CMK (cell line): ENCODE measurements at regions not wholly inside any gene's neighbourhood (a gene's known extent, or its start where the extent isn't known, plus 50 kb on each side); places are given as distances from the start of the nearest gene placed in this dataset.

Experiments used
- DNase-seq: peaks from one replicate; pipeline ENCODE4 v3.0.0-alpha.2; 2010; ENCODE audit warnings: low read depth

DNA sequence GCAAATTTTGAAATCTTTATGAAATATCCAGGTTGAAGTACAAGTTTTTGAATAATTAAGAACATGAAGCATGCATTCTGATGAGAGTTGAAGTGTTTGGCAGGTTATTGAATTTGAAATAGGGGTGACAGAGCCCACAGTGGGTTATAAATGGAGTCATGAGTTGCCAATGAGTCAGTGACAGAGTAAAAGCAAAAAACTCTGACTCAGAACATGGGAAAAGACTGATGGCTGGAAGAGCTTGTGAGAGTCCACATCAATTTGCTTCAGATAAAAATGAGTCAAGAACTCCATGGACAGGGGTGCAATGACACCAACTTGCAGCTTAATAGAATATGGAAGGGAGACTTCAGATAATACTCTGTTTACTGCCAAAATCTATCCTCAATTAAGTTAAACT, 105.3 kb downstream of the SLC6A15 start:
- no peak for DNase-seq

DNA sequence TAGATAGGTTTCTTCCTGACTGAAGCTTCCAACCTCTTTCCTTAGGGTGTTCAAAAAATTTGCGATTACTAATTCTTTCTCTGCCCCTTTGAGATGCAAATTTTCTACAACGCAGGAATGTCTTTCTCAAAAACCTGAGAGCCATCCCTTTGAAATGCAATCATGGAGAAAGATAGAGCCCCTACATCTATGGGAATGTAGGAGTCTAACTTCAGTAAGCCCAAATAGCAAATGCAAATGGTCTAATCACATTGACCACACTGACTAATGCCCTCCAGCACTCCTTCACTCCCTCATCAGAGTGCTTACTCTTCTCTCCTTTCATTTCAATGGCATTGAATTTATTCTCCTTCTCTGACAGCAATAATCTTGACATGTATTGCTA, 107.1 kb downstream of the SLC6A15 start:
- no peak for DNase-seq

DNA sequence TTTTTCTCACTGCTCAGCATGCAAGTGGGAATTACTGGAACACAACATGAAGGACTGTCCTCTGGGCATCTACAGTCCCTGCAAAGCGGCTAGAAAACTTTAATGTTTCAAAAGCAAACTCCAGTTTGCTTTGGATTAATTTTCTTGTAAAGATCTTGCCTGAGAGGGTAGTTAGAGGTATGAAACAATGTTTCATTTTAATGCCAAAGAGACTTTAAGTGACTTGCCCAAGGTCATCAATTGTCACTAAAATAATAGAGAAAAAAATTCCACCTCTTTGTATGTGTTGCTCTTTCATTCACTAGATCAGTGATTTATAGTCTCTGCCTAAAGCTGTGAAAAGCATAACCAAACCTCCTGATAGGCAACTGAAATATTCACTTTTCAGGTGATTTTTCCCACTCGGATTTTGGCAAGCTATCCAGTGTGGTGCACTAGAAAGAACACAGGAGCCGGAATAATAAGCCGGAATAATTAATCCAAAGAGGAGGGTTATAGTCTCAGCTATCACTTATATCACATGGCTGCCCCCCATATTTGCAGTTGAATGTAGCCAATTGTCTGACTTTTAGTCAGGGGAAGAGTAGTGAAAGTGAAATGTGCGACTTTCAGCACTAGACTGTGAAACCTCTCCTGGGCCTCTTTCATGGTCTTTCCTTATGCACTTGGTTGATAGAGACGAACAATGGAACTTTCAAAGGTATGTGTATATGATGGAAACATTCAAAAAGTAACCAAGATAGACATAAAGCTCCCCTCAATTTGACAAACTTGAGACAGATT, 107.7 kb downstream of the SLC6A15 start:
- DNase-seq: no peak

DNA sequence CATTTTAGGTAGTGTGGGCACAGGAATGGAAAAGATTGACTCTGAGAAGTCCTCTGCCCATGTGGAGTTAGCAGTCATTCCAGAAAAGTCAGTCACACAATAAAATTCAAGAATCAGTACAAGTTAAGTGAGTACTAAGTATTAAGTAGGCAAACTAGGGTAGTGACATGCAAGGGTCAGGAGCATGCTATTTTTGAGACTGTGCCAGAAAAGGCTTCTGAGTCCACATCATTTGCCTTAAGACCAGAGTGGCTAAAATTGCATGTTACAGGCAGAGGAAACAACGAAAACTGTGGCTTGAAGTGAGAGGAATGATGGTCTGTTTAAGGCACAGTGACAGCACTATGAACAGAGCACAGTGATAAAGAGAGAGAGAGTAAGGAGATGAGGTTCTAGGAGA, 108.9 kb downstream of the SLC6A15 start:
- DNase-seq: no peak

DNA sequence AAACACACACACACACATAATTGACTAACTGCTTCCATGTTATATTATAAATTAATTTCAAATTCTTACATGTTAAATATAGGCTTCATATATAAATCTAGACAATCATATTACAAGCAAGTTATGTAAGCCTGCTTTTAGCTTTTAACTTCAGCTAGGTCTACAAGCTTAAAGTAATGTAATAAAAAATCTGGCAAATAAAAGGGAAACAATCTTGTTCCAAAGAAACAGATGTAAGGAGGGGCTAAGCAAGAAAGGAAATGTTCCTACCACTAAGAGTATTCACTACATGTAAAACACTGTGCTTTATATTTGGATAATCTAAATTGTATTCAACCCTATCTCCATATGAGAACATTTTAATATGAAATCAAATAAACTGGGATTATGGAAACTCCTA, 110.4 kb downstream of the SLC6A15 start:
- DNase-seq: no peak

DNA sequence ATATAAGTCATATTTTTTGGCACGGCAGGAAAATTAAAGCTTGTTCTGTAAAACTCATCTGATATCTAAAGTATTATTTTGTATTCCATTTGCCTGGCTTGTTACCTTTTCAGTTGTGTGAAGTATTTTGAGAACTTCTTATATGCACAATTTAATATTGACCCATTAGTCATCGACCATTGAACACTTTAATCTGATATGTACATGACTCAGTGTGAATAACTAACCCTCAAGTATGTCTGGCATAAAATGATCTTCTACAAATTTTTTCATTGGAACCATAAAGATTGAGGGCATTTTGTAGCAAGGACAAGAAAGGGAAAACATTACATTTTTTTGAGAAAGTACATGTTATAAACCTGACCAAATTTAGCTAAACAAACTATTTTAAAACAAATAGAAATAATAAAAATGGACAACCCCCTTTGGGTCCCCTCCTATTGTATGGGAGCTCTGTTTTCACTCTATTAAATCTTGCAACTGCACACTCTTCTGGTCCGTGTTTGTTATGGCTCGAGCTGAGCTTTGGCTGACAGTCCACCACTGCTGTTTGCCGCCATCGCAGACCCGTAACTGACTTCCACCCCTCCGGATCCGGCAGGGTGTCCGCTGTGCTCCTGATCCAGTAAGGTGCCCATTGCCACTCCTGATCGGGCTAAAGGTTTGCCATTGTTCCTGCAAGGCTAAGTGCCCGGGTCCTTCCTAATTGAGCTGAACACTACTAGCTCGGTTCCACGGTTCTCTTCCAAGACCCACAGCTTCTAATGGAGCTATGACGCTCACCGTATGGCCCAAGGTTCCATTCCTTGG, 118.8 kb downstream of the SLC6A15 start:
- no peak for DNase-seq

DNA sequence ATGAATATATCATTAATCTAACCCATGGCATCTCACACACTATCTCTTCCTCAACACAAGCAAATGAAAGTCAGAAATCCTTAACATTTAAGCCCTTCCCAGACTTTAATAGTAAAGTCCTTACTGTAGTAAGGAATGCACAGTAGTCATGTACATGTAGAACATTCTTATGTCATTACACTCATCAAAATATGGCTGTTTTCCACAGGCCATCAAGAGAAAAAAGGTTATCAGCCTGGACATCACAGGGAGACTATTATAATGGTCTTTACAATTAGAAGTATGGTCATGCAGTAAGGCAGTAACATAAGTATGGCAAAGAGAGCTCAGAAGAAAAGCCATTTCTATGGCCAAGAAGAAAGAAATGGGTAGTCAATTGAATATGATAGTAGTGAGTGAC, 121.2 kb downstream of the SLC6A15 start:
- DNase-seq: no peak

DNA sequence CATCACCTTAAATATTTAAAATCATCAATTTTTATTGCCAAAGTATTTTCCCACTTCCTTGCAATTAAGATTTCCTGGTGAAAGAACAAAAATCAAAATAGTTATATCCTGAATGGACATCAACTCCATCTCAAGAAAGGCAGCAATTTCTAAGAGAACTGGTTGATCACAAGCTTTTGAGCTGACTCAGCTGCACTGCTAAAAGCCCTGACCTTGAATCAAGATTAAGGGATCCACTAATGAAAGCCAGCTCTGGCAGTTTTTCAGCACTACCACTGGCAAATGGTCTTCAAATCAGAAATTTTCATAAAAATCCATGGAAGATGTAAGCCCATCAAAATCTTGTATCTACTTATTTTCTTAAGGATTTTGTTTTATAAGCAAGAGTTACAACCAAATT, 123.4 kb downstream of the SLC6A15 start:
- DNase-seq: no peak

DNA sequence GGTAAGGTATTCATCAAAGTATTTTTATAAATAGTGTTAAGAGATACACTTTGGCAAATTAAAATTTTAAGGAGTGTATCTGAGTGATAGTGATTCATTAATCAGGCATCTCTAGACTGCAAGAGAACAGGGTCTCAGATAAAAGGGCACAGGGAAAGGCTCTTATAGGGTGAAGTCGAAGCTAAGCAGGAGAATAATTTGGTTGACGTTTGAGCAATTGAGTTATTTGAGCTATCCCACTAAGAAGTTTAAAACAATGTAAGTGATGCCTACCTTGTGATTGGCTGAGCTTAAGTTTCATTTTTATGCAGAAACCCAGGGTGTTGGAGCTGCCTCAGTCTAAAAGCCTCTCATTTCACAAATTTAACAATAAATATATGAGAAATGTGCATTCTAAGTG, 125.3 kb downstream of the SLC6A15 start:
- no peak for DNase-seq

DNA sequence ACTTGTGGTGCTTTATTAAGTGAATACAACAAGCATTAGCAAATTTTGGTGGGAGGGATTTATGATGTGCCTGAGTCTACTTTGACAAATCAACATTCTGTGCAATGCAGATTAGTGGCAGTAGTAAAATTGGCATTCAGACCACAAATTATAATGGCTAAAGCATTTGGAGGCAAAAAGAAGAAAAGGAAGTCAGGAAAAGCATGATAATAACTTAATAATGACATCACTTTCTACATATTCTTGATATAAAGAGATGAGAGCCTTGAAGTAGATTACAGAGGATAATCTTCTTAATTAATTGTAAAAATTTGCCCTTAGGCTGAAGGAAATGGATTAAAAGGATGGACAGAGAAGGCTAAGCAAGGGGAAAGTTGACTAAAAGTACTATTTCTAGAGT, 126.0 kb downstream of the SLC6A15 start:
- DNase-seq: no peak

DNA sequence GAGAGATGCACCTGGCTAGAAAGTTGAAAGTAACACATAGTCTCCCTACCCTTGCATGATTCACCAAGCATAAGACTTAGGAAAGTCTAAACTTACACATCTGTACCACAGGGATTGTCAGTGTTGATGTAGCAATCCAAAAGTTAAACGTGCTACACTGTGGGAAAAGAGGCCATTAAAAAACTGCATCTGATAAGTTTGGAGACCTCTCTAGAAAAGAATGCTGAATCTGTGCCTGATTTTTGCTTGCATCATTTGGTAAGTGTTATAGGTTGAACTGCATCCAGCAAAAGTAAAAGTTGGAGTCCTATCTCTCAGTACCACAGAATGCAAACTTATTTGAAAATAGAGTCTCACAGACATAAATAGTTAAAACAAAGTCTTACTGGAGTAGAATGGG, 126.6 kb downstream of the SLC6A15 start:
- no peak for DNase-seq

DNA sequence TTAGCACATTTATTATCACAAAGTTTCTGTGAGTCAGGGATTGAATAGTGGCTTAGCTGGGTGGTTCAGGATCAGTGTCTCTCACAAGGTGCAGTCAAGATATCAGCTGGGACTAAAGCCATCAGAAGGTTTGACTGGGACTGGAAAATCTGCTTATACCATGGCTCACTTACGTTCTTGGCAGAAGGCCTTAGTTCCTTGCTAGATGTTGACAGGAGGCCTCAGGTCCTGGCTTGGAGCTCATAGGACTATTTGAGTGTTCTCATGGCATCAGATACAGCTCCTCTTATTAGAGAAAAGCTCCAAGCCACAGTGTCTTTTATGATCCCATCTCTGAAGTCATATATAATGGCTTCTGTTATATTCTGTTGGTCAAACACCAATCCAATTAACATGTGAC, 127.3 kb downstream of the SLC6A15 start:
- no peak for DNase-seq

DNA sequence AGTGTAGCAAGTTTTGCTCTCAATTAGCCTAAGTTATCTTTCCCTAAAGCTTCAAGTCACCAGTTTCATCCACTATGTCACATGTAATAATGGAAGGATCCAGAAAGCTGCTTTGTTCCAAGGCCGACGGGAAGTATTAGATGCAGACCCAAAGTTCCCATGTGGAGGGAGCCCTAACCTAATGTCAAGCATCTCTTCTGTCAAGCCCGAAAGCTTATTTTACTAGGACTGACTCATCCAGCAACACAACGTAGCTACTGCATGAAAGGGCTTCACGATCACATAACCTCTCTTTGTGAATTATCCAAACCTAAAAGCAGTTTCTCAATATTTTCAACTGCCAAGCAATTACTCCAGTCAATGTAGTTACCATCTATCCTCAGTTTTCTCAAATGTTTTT, 133.4 kb downstream of the SLC6A15 start:
- DNase-seq: no peak

DNA sequence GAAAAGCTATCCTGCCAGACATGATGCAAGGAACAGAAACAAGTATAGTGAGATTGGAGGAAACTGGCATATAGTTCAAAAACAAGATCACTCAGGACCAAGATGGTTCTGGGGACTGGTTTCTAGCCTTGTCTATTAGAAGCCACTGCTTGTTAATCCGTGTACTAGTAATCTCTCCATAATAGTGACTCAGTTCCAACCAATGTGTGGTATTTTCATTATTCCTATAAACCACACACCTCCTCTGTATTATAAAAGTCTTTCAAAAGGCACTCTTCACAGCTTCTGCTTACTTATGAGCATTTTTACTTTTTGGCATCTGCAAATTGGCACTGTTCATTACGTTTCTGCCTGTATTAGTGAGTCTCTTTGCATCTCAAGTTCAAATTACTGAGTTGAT, 140.3 kb downstream of the SLC6A15 start:
- no peak for DNase-seq

DNA sequence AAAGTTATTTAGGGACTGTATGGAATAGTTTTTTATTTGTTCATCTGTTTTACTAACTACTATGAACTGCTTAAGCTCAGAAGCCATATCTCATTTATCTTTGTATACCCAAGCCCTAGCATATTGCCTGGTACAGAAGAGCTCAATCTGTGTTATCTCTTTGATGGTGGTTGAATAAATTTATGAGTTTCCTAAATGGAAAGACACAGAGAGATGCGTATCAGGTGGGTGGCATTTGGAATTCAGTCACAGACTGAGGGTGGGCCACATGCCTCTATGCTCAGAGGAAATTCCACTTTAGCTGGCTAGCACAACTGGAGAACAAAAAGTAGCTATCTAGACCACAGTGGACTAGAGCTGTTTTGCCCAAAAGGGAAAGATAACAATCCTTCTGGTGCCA, 145.5 kb downstream of the SLC6A15 start:
- DNase-seq: no peak

DNA sequence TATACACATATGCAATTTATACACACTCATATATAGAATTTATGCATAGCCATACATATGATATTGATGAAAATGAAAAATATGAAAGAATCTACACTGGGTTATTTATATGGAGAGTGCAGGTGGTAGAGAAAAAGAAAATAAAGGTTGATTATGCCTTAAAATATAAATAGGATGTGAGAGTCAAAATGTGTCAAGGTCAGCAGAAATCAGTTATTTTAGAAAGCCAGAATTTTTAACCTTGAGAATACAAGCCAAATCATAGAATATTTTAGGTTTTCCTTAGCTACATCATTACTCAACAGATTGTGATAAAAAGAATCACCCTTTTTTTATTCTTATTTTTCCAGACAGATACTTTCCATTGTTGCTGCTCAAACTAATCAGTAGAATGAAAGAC, 146.2 kb downstream of the SLC6A15 start:
- no peak for DNase-seq

DNA sequence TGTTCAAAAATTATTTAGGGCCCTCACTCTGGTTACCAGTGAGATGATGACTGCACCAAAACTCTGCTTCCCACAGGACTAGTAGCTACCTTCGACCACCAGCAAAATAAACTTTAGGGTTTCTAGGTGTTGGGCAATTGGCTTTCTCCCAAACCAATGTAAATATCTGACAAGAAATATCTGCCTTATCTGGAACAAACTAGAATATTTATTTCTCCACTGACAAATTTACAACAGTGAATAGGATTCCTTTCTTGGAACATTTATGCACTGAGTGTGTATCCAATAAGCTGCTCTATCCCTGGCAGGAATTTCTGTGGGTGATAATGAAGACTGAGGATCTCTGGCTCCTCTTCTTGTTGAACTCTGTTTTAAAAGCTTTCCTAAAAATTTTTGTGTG, 148.6 kb downstream of the SLC6A15 start:
- DNase-seq: no peak

DNA sequence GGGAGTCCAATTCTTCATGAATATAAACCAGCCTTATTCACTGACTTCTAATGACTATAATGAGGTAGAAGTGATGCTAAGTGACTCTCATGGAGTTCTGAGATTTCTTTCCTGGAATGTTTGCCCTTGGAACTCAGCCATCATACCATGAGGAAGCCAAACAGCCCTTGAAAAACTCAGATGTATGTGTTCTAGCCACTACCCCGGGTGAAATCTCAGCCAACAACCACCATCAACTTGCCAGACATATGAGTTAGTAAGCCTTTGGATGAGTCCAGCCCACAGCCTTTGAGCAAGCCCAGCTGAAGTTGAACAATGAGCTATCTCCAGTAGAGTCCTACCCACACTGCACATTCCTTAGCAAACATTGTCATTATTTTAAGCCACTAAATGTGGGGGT, 149.5 kb downstream of the SLC6A15 start:
- no peak for DNase-seq

DNA sequence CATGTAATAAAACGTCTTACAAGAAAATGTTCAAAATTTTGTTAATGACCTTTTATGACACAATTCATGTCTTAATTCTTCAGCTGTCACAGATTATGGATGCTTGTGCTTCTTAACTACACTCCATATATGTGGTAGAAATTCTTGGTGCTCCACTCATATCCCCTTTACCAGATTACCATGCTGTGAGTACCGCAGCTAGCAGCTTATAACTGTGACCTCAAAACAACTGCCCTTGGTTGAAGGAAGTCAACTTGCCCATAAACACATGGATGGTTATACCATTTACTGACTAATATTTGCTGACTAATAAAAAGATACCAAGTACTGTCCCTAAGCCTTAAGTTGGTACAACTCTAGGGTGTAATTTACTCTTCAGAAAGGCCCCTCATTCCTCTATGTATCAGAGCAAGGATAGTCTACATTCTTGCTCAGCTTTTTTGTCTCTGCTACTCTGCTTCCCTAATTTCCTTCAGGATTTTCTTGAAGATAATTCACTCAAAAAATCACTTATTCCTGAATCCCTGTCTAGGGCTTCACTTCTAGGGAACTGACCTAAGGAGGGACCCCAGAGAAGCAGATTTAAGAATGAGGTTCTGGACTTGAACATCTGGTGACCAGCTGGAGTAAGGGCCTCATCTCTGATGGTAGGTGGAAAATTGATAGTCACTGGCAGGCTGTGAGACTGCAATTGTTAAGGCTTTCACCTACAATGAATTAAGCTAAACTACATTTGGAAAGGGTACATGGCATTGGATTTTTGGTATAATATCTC, 152.3 kb downstream of the SLC6A15 start:
- DNase-seq: no peak

DNA sequence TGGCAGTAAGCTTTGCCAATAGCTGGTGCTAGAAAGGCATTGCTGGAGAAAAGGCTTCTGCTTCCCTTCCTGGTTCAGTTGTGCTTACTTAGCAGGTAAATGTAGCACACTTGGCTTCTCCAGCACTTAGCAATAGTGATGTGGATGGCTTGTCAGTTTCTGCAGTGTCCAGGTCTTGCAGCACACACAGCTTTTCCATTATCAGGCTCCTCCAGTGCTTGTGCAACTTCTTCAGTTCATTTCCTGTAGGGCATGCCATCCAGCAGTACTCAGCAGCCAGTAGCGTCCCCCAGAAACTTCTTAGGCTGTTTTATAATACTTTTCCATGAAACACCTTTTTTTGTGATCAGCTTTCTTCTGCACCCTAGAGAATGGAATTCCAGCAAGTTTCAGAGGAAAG, 154.6 kb downstream of the SLC6A15 start:
- DNase-seq: no peak

DNA sequence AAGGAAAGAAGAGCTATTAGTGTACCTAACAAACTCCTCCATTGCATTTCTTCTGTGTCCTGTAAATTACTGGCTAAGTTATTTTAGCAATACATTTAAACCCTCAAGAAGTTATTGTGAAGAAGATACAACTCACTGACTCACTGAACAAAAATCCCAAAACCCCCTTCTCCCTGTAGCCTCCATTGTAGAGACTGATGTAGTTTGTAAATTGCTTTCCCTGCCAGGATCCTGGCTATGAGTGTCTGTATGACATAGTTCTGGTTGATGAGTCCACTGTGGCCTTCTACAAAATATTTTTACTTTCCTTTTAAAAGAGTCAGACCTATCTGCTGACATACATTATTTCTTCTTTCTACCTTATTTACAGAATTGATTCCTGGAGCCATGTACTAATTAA, 155.6 kb downstream of the SLC6A15 start:
- DNase-seq: no peak

DNA sequence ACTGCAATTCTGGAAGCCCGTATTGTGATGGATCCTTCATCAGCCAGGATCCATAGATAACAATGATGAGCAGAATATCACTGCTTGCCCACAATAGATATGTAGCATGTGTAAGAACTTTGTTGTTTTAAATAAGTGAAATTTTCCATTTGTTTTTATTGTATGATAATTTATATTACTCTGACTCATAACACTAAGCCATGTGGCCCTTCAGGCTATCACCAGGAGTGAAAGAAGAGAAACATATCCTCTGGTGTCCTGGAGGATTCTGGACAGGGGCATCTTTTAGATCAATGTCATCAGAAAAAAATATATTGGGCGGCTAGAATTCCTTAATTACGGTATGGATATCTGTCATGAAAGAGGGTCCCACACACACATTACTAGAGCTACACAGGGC, 167.5 kb downstream of the SLC6A15 start:
- no peak for DNase-seq

DNA sequence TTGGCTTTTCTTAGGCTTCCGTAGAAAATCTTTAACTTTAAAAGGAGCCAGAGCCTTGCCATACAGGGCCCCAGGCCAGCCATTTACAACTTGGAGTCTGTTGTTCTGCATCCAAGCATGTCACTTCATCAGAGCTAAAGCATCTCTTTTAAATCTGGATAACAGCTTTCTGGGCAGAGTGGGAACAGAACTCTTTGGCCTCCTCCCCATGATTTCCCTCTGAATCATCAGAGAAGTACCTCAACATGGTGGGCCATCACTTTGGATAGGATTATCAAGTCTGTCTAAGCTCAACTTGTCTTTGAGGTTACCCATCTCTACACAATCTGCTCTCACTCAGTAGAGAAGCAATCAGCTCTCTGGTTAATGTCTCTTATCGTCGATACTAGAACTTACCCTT, 170.9 kb downstream of the SLC6A15 start:
- no peak for DNase-seq
